Glutamatergic neuron (in vitro differentiated cells): ENCODE measurements at regions not wholly inside any gene's neighbourhood (a gene's known extent, or its start where the extent isn't known, plus 50 kb on each side); places are given as distances from the start of the nearest gene placed in this dataset.

Source experiments
- DNase-seq: peaks from one replicate; pipeline ENCODE4 v3.0.0; 2022
- H3K27ac Mint-ChIP-seq: one replicate; pipeline ENCODE4 v1.8.0; 2020; ENCODE audit warnings: mild to moderate bottlenecking, mixed read lengths, inconsistent platforms; ENCODE audit not compliant: unreplicated experiment
- H3K27me3 Mint-ChIP-seq: one replicate; pipeline ENCODE4 v1.8.0; 2020; ENCODE audit warnings: mild to moderate bottlenecking, moderate library complexity, mixed read lengths, inconsistent platforms; ENCODE audit not compliant: unreplicated experiment
- H3K36me3 Mint-ChIP-seq: one replicate; pipeline ENCODE4 v1.8.0; 2020; ENCODE audit warnings: mild to moderate bottlenecking, mixed read lengths, inconsistent platforms; ENCODE audit not compliant: unreplicated experiment
- H3K4me1 Mint-ChIP-seq: one replicate; pipeline ENCODE4 v1.8.0; 2020; ENCODE audit warnings: mild to moderate bottlenecking, low read depth, mixed read lengths, inconsistent platforms; ENCODE audit not compliant: unreplicated experiment
- H3K4me3 Mint-ChIP-seq: one replicate; pipeline ENCODE4 v1.8.0; 2020; ENCODE audit warnings: mild to moderate bottlenecking, mixed read lengths, inconsistent platforms; ENCODE audit not compliant: unreplicated experiment
- H3K9me3 Mint-ChIP-seq: one replicate; pipeline ENCODE4 v1.8.0; 2020; ENCODE audit warnings: mild to moderate bottlenecking, moderate library complexity, mixed read lengths, inconsistent platforms; ENCODE audit not compliant: unreplicated experiment
- CTCF ChIP-seq: fragments of 200-600 bp; sonication (generic); IDR thresholded peaks from one replicate; pipeline ENCODE4 v1.5.0; 2021; ENCODE audit not compliant: partially characterized antibody, unreplicated experiment

- no peaks in the 10 kb centered on the region for H3K9me3 Mint-ChIP-seq
- H3K4me3 Mint-ChIP-seq, result no peak overlapping the region
These were observed 533.8 kb upstream of the CDH5 start for GRCh38 chr16:65832679-65833078.

DNA sequence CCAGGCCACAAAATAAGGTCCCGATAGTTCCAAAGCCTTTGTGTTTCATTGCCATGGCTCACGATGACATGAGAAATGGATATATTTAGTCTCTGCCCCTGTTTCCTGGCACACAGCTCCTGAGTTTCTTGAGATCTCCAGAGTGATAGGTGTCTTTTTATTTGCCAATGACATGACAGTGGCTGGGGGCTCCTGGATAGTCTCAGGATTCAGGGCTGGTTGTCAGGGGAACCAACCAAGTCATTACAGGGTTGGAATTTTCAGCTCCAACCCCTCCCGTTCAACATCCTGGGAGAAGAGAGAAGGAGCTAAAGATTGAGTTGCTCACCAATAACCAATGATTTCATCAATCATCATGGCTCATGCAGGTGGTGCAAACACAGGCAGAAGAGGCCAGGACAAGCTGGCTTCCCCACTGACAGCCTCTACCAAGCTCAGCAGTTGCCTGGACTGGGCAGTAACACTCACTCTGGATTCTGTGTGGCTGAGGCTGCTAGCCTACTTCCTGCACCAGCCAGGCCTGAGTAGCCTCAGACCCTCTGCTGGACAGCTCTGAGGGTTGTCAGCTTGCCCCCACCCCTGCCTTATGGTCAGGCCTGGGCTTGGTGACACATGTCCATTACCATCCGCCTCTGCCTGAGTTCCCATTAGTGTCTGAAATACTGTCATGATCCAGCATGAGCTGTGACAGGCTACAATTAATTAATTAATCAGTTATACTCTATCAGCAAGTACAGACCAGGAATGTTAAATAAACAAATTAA lies 534.4 kb upstream of the CDH5 start:
- H3K4me3 Mint-ChIP-seq, result no peak overlapping the region
- peaks cover 9% of the 10 kb centered on the region for H3K4me1 Mint-ChIP-seq
- TF ChIP-seq CTCF, result no peak
- H3K27me3 Mint-ChIP-seq, result no peaks in the 10 kb centered on the region
- DNase-seq, result peak; percentile 46
- no peak overlapping the region for H3K27ac Mint-ChIP-seq
- H3K36me3 Mint-ChIP-seq, result no peaks in the 10 kb centered on the region
- H3K9me3 Mint-ChIP-seq, result no peaks in the 10 kb centered on the region

More at GRCh38 chr16:65832679-65833078, 533.8 kb upstream of the CDH5 start:
- no peak for TF ChIP-seq CTCF
- Mint-ChIP-seq H3K27me3 (no peaks in the 10 kb centered on the region), H3K4me1 (peaks cover 9% of the 10 kb centered on the region), H3K36me3 (no peaks in the 10 kb centered on the region), H3K27ac (no peak overlapping the region)
- no peak for DNase-seq

- H3K4me3 Mint-ChIP-seq, result no peak overlapping the region
- H3K4me1 Mint-ChIP-seq, result peaks cover 9% of the 10 kb centered on the region
- DNase-seq, result no peak
- H3K36me3 Mint-ChIP-seq, result no peaks in the 10 kb centered on the region
- H3K9me3 Mint-ChIP-seq, result no peaks in the 10 kb centered on the region
- no peak overlapping the region for H3K27ac Mint-ChIP-seq
- H3K27me3 Mint-ChIP-seq, result no peaks in the 10 kb centered on the region
- TF ChIP-seq CTCF, result no peak
These were observed 537.4 kb upstream of the CDH5 start for GRCh38 chr16:65829076-65829475.

DNA sequence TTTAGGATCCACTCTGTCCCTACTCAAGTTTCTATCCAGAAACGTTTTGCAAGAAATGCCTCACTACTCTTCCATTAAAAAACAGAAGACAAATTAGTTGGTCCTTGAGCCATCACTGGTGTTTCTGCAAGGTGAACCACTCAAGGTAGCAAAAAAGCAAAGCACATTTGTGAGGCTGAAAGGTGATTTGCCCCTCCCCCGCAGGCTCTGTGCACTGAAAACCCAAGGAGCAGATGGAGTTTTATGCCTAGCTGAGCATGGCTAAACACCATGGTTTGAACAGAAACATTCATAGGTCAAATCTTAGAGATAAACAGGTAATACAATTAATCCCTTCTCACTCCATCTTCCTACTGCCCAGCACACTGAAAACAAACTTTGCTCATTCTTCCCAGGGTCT lies 538.2 kb upstream of the CDH5 start:
- H3K27me3 Mint-ChIP-seq, result no peaks in the 10 kb centered on the region
- no peak overlapping the region for H3K27ac Mint-ChIP-seq
- H3K9me3 Mint-ChIP-seq, result no peaks in the 10 kb centered on the region
- no peak overlapping the region for H3K4me3 Mint-ChIP-seq
- TF ChIP-seq CTCF, result no peak
- H3K36me3 Mint-ChIP-seq, result no peaks in the 10 kb centered on the region
- no peak for DNase-seq
- H3K4me1 Mint-ChIP-seq, result peaks cover 9% of the 10 kb centered on the region

GRCh38 chr16:65827231-65827630 lies 539.3 kb upstream of the CDH5 start:
- Mint-ChIP-seq H3K4me3 (no peak overlapping the region), H3K9me3 (peaks cover 1% of the 10 kb centered on the region), H3K27ac (no peak overlapping the region), H3K27me3 (no peaks in the 10 kb centered on the region), H3K36me3 (peaks cover 5% of the 10 kb centered on the region), H3K4me1 (peaks cover 4% of the 10 kb centered on the region)
- DNase-seq, result no peak
- no peak for TF ChIP-seq CTCF
